Suprapubic skin (tissue), 3 donors: ENCODE measurements at regions not wholly inside any gene's neighbourhood (a gene's known extent, or its start where the extent isn't known, plus 50 kb on each side); places are given as distances from the start of the nearest gene placed in this dataset.

Experiments used
- POLR2A ChIP-seq, 2 donors: fragments of 450-650 bp; IDR thresholded peaks; one replicate each; pipeline ENCODE4 v1.6.1; 2017; ENCODE audit warnings: antibody characterized with exemption in 2 of 2, mild to moderate bottlenecking in 2 of 2, moderate library complexity in 2 of 2
- TF ChIP-seq, protein P1 (sequence below), 2 donors: fragments of 200-600 bp in 1 of 2; fragments of 450-650 bp in 1 of 2; sonication (generic) in 1 of 2; IDR thresholded peaks; one replicate each; pipeline ENCODE4 v1.5.1; 2016 to 2019; ENCODE audit warnings: antibody characterized with exemption in 2 of 2, mild to moderate bottlenecking in 1 of 2, moderate library complexity in 1 of 2

DNA sequence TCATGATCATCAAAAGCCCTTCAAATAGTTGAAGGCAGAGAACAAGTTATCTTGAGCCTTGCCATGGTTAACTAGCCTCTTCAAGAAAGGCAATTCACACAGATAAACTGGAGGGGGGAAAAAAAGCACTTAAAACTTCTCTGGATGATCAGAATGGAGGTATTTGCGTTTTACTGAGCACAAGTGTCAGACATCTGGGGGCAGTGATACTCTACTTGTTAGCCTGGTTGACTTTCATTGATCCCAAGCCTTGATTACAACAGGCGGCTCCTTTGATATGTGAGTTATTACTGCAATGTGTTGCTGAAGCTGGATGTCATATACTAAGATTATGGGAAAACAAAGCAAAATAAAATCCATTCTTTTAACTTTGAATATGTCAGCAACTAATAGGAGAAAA lies 155.0 kb upstream of the HS3ST3A1 start:
- TF ChIP-seq, protein P1, sequence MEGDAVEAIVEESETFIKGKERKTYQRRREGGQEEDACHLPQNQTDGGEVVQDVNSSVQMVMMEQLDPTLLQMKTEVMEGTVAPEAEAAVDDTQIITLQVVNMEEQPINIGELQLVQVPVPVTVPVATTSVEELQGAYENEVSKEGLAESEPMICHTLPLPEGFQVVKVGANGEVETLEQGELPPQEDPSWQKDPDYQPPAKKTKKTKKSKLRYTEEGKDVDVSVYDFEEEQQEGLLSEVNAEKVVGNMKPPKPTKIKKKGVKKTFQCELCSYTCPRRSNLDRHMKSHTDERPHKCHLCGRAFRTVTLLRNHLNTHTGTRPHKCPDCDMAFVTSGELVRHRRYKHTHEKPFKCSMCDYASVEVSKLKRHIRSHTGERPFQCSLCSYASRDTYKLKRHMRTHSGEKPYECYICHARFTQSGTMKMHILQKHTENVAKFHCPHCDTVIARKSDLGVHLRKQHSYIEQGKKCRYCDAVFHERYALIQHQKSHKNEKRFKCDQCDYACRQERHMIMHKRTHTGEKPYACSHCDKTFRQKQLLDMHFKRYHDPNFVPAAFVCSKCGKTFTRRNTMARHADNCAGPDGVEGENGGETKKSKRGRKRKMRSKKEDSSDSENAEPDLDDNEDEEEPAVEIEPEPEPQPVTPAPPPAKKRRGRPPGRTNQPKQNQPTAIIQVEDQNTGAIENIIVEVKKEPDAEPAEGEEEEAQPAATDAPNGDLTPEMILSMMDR (IDR thresholded peaks at IDR 0.05) = no peak
- no peak for TF ChIP-seq POLR2A (IDR thresholded peaks at IDR 0.05)
